ENCODE measurements at regions not wholly inside any gene's neighbourhood (a gene's known extent, or its start where the extent isn't known, plus 50 kb on each side); places are given as distances from the start of the nearest gene placed in this dataset.
"Not testable (repeated sequence)": the region's sequence is repeated elsewhere in the genome, so short reads cannot be mapped to it uniquely, and the experiment has no call there.

GRCh38 chr1:30010506-30011106 lies 712.8 kb downstream of the MATN1 start:
- no peak for DNase-seq (ENCODE audit: low read depth in 2 of 2)

GRCh38 chr1:30009720-30010119 lies 713.7 kb downstream of the MATN1 start:
- DNase-seq (ENCODE audit: low read depth in 2 of 2): no peak

GRCh38 chr1:30008998-30009657 lies 714.3 kb downstream of the MATN1 start:
- no peak for DNase-seq (ENCODE audit: low read depth in 2 of 2)

- no peak for DNase-seq (ENCODE audit: low read depth in 2 of 2)
Observed at GRCh38 chr1:30008372-30008997, 714.9 kb downstream of the MATN1 start.

GRCh38 chr1:30005972-30006619 lies 717.3 kb downstream of the MATN1 start:
- DNase-seq (ENCODE audit: low read depth in 2 of 2): no peak

- DNase-seq (ENCODE audit: low read depth in 2 of 2): no peak
Observed at GRCh38 chr1:30001732-30002039, 721.7 kb downstream of the MATN1 start.

GRCh38 chr1:30001011-30001731 lies 722.2 kb downstream of the MATN1 start:
- DNase-seq (ENCODE audit: low read depth in 2 of 2): no peak

GRCh38 chr1:30000266-30000665 lies 723.1 kb downstream of the MATN1 start:
- no peak for DNase-seq (ENCODE audit: low read depth in 2 of 2)

GRCh38 chr1:29999595-29999994 lies 723.8 kb downstream of the MATN1 start:
- no peak for DNase-seq (ENCODE audit: low read depth in 2 of 2)

GRCh38 chr1:29998686-29999085 lies 724.7 kb downstream of the MATN1 start:
- no peak for DNase-seq (ENCODE audit: low read depth in 2 of 2)

GRCh38 chr1:29997818-29998217 lies 725.6 kb downstream of the MATN1 start:
- not testable (repeated sequence) for DNase-seq (ENCODE audit: low read depth in 2 of 2)

- DNase-seq (ENCODE audit: low read depth in 2 of 2): no peak
Observed at GRCh38 chr1:29993950-29994349, 729.4 kb downstream of the MATN1 start.

GRCh38 chr1:29991815-29992214 lies 731.6 kb downstream of the MATN1 start:
- DNase-seq (ENCODE audit: low read depth in 2 of 2): no peak

- no peak for DNase-seq (ENCODE audit: low read depth in 2 of 2)
Observed at GRCh38 chr1:29991025-29991424, 732.4 kb downstream of the MATN1 start.

GRCh38 chr1:29990304-29990703 lies 733.1 kb downstream of the MATN1 start:
- DNase-seq (ENCODE audit: low read depth in 2 of 2): no peak

GRCh38 chr1:29986986-29987385 lies 736.4 kb downstream of the MATN1 start:
- no peak for DNase-seq (ENCODE audit: low read depth in 2 of 2)

GRCh38 chr1:29985606-29985945 lies 737.8 kb downstream of the MATN1 start:
- DNase-seq (ENCODE audit: low read depth in 2 of 2): no peak

GRCh38 chr1:29984862-29985605 lies 738.4 kb downstream of the MATN1 start:
- DNase-seq (ENCODE audit: low read depth in 2 of 2): no peak

- DNase-seq (ENCODE audit: low read depth in 2 of 2): no peak
Observed at GRCh38 chr1:29984166-29984861, 739.1 kb downstream of the MATN1 start.

- DNase-seq (ENCODE audit: low read depth in 2 of 2): no peak
Observed at GRCh38 chr1:29983321-29983720, 740.1 kb downstream of the MATN1 start.

- no peak for DNase-seq (ENCODE audit: low read depth in 2 of 2)
Observed at GRCh38 chr1:29981586-29982239, 741.7 kb downstream of the MATN1 start.
